ENCODE measurements at regions not wholly inside any gene's neighbourhood (a gene's known extent, or its start where the extent isn't known, plus 50 kb on each side); places are given as distances from the start of the nearest gene placed in this dataset.
A peak's percentile ranks its signal among the peaks of the same experiment; 100 is the strongest.
"Not testable (repeated sequence)": the region's sequence is repeated elsewhere in the genome, so short reads cannot be mapped to it uniquely, and the experiment has no call there.

DNA sequence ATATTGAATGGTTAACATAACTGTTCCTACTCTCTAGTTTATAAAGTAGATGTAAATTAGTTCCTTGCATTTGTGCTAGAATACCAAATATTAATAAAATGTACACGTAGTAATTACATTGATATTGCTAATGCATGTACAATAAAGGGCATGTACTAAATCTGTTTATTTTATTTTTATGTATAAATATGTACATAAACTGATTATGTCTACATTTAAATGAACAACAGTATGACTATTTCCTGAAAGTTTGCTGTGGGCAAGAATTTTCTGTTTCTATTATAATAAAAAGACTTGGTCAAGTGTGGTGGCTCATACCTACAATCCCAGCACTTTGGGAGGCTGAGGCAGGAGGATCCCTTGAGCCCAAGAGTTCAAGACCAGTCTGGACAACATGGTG, 257.2 kb upstream of the FOXN3 start:
- Histone ChIP-seq H3K9me3 (no peaks in the 10 kb centered on the region), H3K4me1 (peaks cover 4% of the 10 kb centered on the region), H3K36me3 (no peaks in the 10 kb centered on the region), H3K27ac (no peak overlapping the region), H3K27me3 (no peaks in the 10 kb centered on the region), H3K4me3 (no peak overlapping the region)
- intact Hi-C loops (cut with DNase I), result no loop called here
- ATAC-seq, result no peak
- TF ChIP-seq CTCF (IDR thresholded peaks at IDR 0.05), result no peak
- no peak for DNase-seq

- no peak overlapping the region for H3K27ac ChIP-seq
- H3K9me3 ChIP-seq, result no peaks in the 10 kb centered on the region
- H3K4me3 ChIP-seq, result no peak overlapping the region
- no peak for DNase-seq
- peaks cover 4% of the 10 kb centered on the region for H3K4me1 ChIP-seq
- H3K36me3 ChIP-seq, result no peaks in the 10 kb centered on the region
- H3K27me3 ChIP-seq, result no peaks in the 10 kb centered on the region
- no peak for TF ChIP-seq CTCF (IDR thresholded peaks at IDR 0.05)
- intact Hi-C loops (cut with DNase I), result no loop called here
- no peak for ATAC-seq
Measured at GRCh38 chr14:89673512-89674225, 256.6 kb upstream of the FOXN3 start.

- ATAC-seq, result peak; percentile 43
- no peak for DNase-seq
- Histone ChIP-seq H3K4me1 (peaks cover 4% of the 10 kb centered on the region), H3K27ac (no peak overlapping the region), H3K9me3 (no peaks in the 10 kb centered on the region), H3K36me3 (no peaks in the 10 kb centered on the region), H3K4me3 (no peak overlapping the region), H3K27me3 (no peaks in the 10 kb centered on the region)
- intact Hi-C loops (cut with DNase I), result no loop called here
- TF ChIP-seq CTCF (IDR thresholded peaks at IDR 0.05), result no peak
Measured at GRCh38 chr14:89672636-89673511, 255.8 kb upstream of the FOXN3 start.

DNA sequence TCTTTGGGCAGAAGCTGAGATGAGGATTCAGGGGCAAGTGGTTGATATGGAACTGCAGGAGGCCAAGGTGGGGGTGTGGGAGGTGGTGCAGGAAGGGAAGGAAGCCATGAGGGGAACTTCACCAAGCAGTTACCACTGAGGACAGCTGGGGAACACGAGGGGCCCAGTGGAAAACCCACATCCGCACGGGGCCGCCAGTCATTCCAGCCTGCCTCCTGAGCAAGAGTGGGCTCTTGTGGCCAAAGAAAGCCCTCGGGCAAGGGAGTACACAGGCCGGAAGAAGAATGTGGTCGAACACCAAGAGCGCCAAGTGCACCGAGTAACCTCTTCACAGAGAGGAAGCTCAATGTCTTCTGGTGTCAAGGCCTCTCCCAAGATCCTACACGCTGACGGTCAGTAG, 252.2 kb upstream of the FOXN3 start:
- Histone ChIP-seq H3K36me3 (no peaks in the 10 kb centered on the region), H3K27me3 (no peaks in the 10 kb centered on the region), H3K4me1 (peaks cover 4% of the 10 kb centered on the region), H3K9me3 (no peaks in the 10 kb centered on the region), H3K27ac (no peak overlapping the region), H3K4me3 (no peak overlapping the region)
- intact Hi-C loops (cut with DNase I), result no loop called here
- DNase-seq (peak; percentile 66), ATAC-seq (peak; percentile 70)
- no peak for TF ChIP-seq CTCF (IDR thresholded peaks at IDR 0.05)

GRCh38 chr14:89667983-89668382, 250.9 kb upstream of the FOXN3 start:
- intact Hi-C loops (cut with DNase I), result no loop called here
- H3K4me1 ChIP-seq, result peaks cover 4% of the 10 kb centered on the region
- H3K27me3 ChIP-seq, result no peaks in the 10 kb centered on the region
- H3K9me3 ChIP-seq, result no peaks in the 10 kb centered on the region
- no peak for DNase-seq
- no peak overlapping the region for H3K4me3 ChIP-seq
- H3K36me3 ChIP-seq, result no peaks in the 10 kb centered on the region
- TF ChIP-seq CTCF (IDR thresholded peaks at IDR 0.05), result no peak
- no peak for ATAC-seq
- no peak overlapping the region for H3K27ac ChIP-seq

GRCh38 chr14:89665300-89666081, 248.5 kb upstream of the FOXN3 start:
- H3K4me1 ChIP-seq; H3K27me3 ChIP-seq; DNase-seq; ATAC-seq; H3K4me3 ChIP-seq; H3K9me3 ChIP-seq; H3K36me3 ChIP-seq; intact Hi-C loops (cut with DNase I); H3K27ac ChIP-seq: not testable (repeated sequence)

All from upper lobe of right lung (tissue), 1 donor.